H1 (cell line): ENCODE measurements at regions not wholly inside any gene's neighbourhood (a gene's known extent, or its start where the extent isn't known, plus 50 kb on each side); places are given as distances from the start of the nearest gene placed in this dataset.

ENCODE experiments used
- CTCF ChIA-PET: fragments of 300-600 bp; sonication (Branson Sonifier 250); formaldehyde crosslinking; loops from one replicate; lab custom pipeline; 2021; ENCODE audit not compliant: partially characterized antibody; lab: Charles Lee
- POLR2A ChIA-PET: fragments of 300-600 bp; sonication (Branson Sonifier 250); formaldehyde crosslinking; loops from one replicate; lab custom pipeline; 2021; ENCODE audit warnings: inconsistent platforms; ENCODE audit not compliant: partially characterized antibody; lab: Charles Lee
- DNase-seq, 2 experiments: peaks; one replicate each; pipeline versions ENCODE4 v3.0.0 to v3.0.0-alpha.2; 2010 to 2022; ENCODE audit warnings: low spot score in 2 of 2, low read depth in 1 of 2, mixed read lengths in 1 of 2
- FAIRE-seq: peaks from 2 replicates; lab custom pipeline; 2011; peaks lifted over from hg19 to GRCh38; lab: Jason Lieb, UNC
- H2AFZ ChIP-seq: 2 replicates; pipeline ENCODE4 v1.8.1; 2012; ENCODE audit warnings: low read length, inconsistent platforms
- H2AK5ac ChIP-seq: 2 replicates; pipeline ENCODE4 v1.6.1; 2013; ENCODE audit warnings: low read depth, low read length
- H2BK120ac ChIP-seq: replicated peaks from 2 replicates; pipeline ENCODE3; 2013; ENCODE audit warnings: low read depth, low read length, inconsistent platforms
- H2BK12ac ChIP-seq: 2 replicates; pipeline ENCODE4 v1.6.1; 2013; ENCODE audit warnings: low read depth, low read length
- H2BK15ac ChIP-seq: 2 replicates; pipeline ENCODE4 v1.6.1; 2013; ENCODE audit warnings: low read length
- H2BK20ac ChIP-seq: 2 replicates; pipeline ENCODE4 v1.6.1; 2013; ENCODE audit warnings: low read length
- H2BK5ac ChIP-seq: 2 replicates; pipeline ENCODE4 v1.6.1; 2013; ENCODE audit warnings: low read depth, low read length
- H3K14ac ChIP-seq: 2 replicates; pipeline ENCODE4 v1.6.1; 2013; ENCODE audit warnings: inconsistent platforms; ENCODE audit not compliant: insufficient read length
- H3K18ac ChIP-seq: 2 replicates; pipeline ENCODE4 v1.6.1; 2013; ENCODE audit warnings: low read length; ENCODE audit errors: extremely low read depth
- H3K23ac ChIP-seq: 2 replicates; pipeline ENCODE4 v1.6.1; 2013; ENCODE audit warnings: inconsistent platforms; ENCODE audit not compliant: insufficient read length
- H3K23me2 ChIP-seq: 2 replicates; pipeline ENCODE4 v1.6.1; 2013; ENCODE audit warnings: low read depth, low read length
- H3K27ac ChIP-seq: 2 replicates; pipeline ENCODE4 v1.6.1; 2011; ENCODE audit warnings: low read depth, low read length, inconsistent platforms
- H3K27me3 ChIP-seq, 4 experiments: replicated peaks in 1 of 4; 1 replicate in 1 of 4; 2 replicates in 3 of 4; pipeline versions ENCODE4 v1.6.1 to v1.8.1; 2011 to 2013; ENCODE audit warnings: low read length in 3 of 4, mild to moderate bottlenecking in 3 of 4, inconsistent platforms in 2 of 4, mixed read lengths in 2 of 4, moderate library complexity in 1 of 4; ENCODE audit not compliant: control insufficient read depth in 3 of 4, insufficient read depth in 3 of 4; ENCODE audit errors: extremely low read depth in 1 of 4
- H3K36me3 ChIP-seq, 4 experiments: 2 replicates each; pipeline versions ENCODE4 v1.6.1 to v1.8.1; 2011 to 2013; ENCODE audit warnings: mild to moderate bottlenecking in 4 of 4, low read length in 3 of 4, moderate library complexity in 2 of 4, control low read depth in 1 of 4, inconsistent platforms in 1 of 4; ENCODE audit not compliant: insufficient read depth in 4 of 4, control insufficient read depth in 2 of 4
- H3K4ac ChIP-seq: replicated peaks from 2 replicates; pipeline ENCODE3; 2013; ENCODE audit warnings: low read length, low read depth, mixed read lengths, inconsistent platforms; ENCODE audit not compliant: insufficient read length
- H3K4me1 ChIP-seq, 4 experiments: replicated peaks in 1 of 4; 1 replicate in 1 of 4; 2 replicates in 3 of 4; pipeline versions ENCODE4 v1.6.1 to v1.8.1; 2011 to 2013; ENCODE audit warnings: low read length in 3 of 4, inconsistent platforms in 2 of 4, mixed read lengths in 1 of 4; ENCODE audit not compliant: insufficient read depth in 4 of 4, control insufficient read depth in 3 of 4
- H3K4me2 ChIP-seq, 2 experiments: 2 replicates each; pipeline versions ENCODE4 v1.6.1 to v1.8.1; 2011 to 2013; ENCODE audit warnings: low read depth in 2 of 2, low read length in 2 of 2, control low read depth in 1 of 2, inconsistent platforms in 1 of 2, mild to moderate bottlenecking in 1 of 2; ENCODE audit not compliant: insufficient read depth in 1 of 2
- H3K4me3 ChIP-seq, 4 experiments: fragments of 200-600, 300-600 bp in 1 of 4; sonication (generic), shearing (Covaris generic), sonication (Bioruptor Twin) in 1 of 4; 2 replicates each; pipeline versions ENCODE4 v1.5.1 to v1.8.1; 2011 to 2016; ENCODE audit warnings: low read length in 4 of 4, low read depth in 3 of 4, control low read depth in 2 of 4, inconsistent platforms in 2 of 4, mild to moderate bottlenecking in 2 of 4, mixed read lengths in 1 of 4, moderate library complexity in 1 of 4; ENCODE audit not compliant: insufficient read depth in 2 of 4; ENCODE audit errors: extremely low read depth in 1 of 4
- H3K56ac ChIP-seq: replicated peaks from 2 replicates; pipeline ENCODE3; 2013; ENCODE audit warnings: low read depth, mild to moderate bottlenecking, mixed read lengths, low read length, inconsistent platforms; ENCODE audit not compliant: insufficient read length
- H3K79me1 ChIP-seq: 2 replicates; pipeline ENCODE4 v1.6.1; 2013; ENCODE audit warnings: low read depth, low read length, control low read depth
- H3K79me2 ChIP-seq, 2 experiments: 2 replicates each; pipeline versions ENCODE4 v1.6.1 to v1.8.1; 2012 to 2013; ENCODE audit warnings: low read length in 2 of 2, mild to moderate bottlenecking in 2 of 2, inconsistent platforms in 1 of 2; ENCODE audit not compliant: insufficient read depth in 2 of 2, control insufficient read depth in 1 of 2
- H3K9ac ChIP-seq, 4 experiments: replicated peaks in 1 of 4; 1 replicate in 1 of 4; 2 replicates in 3 of 4; pipeline versions ENCODE4 v1.6.1 to v1.8.1; 2011 to 2013; ENCODE audit warnings: low read depth in 3 of 4, low read length in 3 of 4, control low read depth in 2 of 4, mild to moderate bottlenecking in 2 of 4, moderate library complexity in 2 of 4, inconsistent platforms in 1 of 4; ENCODE audit errors: extremely low read depth in 1 of 4
- H3K9me3 ChIP-seq, 2 experiments: 2 replicates each; pipeline versions ENCODE4 v1.6.1 to v1.8.1; 2012 to 2013; ENCODE audit warnings: mild to moderate bottlenecking in 2 of 2, moderate library complexity in 2 of 2, control low read depth in 1 of 2, inconsistent platforms in 1 of 2, low read depth in 1 of 2, low read length in 1 of 2, mixed read lengths in 1 of 2; ENCODE audit not compliant: insufficient read depth in 2 of 2
- H4K20me1 ChIP-seq, 2 experiments: replicated peaks in 1 of 2; 2 replicates each; pipeline versions ENCODE3 to v1.8.1; 2011 to 2013; ENCODE audit warnings: inconsistent platforms in 2 of 2, low read length in 2 of 2, mild to moderate bottlenecking in 1 of 2; ENCODE audit not compliant: insufficient read depth in 2 of 2, control insufficient read depth in 1 of 2
- H4K5ac ChIP-seq: 2 replicates; pipeline ENCODE4 v1.6.1; 2013; ENCODE audit warnings: low read length, low read depth, mixed read lengths, inconsistent platforms; ENCODE audit not compliant: insufficient read length
- H4K8ac ChIP-seq: 2 replicates; pipeline ENCODE4 v1.8.0; 2013; ENCODE audit warnings: mild to moderate bottlenecking, moderate library complexity, low read length, inconsistent platforms; ENCODE audit not compliant: insufficient read depth; ENCODE audit errors: extremely low read depth
- H4K91ac ChIP-seq: replicated peaks from 2 replicates; pipeline ENCODE3; 2013; ENCODE audit warnings: low read length, mixed read lengths, inconsistent platforms; ENCODE audit not compliant: insufficient read length
- CBX8 ChIP-seq: fragments of 300-800, 300-1000 bp; sonication (generic); IDR thresholded peaks from 2 replicates; pipeline ENCODE4 v1.7.1; 2016; ENCODE audit warnings: low read depth, low read length, borderline replicate concordance
- JUN ChIP-seq: IDR thresholded peaks from 2 replicates; pipeline ENCODE4 v1.6.1; 2011; ENCODE audit warnings: low read depth, mild to moderate bottlenecking, improper control_type of control experiment, low read length
- KDM4A ChIP-seq: IDR thresholded peaks from one replicate; pipeline ENCODE4 v1.7.1; 2012; ENCODE audit warnings: low read depth, mild to moderate bottlenecking, moderate library complexity, low read length, inconsistent platforms; ENCODE audit not compliant: severe bottlenecking
- NRF1 ChIP-seq: IDR thresholded peaks from 2 replicates; pipeline ENCODE4 v1.6.1; 2011; ENCODE audit warnings: mild to moderate bottlenecking, low read depth, low read length, improper control_type of control experiment
- SAP30 ChIP-seq: fragments of 300-600 bp; sonication (generic); IDR thresholded peaks from 2 replicates; pipeline ENCODE4 v1.7.1; 2012; ENCODE audit warnings: low read length, moderate library complexity, mild to moderate bottlenecking, inconsistent platforms; ENCODE audit not compliant: insufficient read depth, insufficient replicate concordance
- SIX5 ChIP-seq: IDR thresholded peaks from 2 replicates; pipeline ENCODE4 v1.6.1; 2011; ENCODE audit warnings: mild to moderate bottlenecking, low read depth, low read length
- WGBS, 2 experiments: shearing (Covaris generic) in 1 of 2; methylation state at CpG; one replicate each; pipeline versions ENCODE4 v1.1.6 to v1.1.7; 2013 to 2015; ENCODE audit warnings: low lambda C conversion rate in 2 of 2, mixed read lengths in 2 of 2, inconsistent platforms in 1 of 2, low coverage in 1 of 2, missing lambda C conversion rate in 1 of 2; ENCODE audit not compliant: insufficient replicate concordance in 2 of 2, insufficient coverage in 1 of 2, insufficient read length in 1 of 2; ENCODE audit errors: extremely low coverage in 1 of 2, missing lambda C conversion rate in 1 of 2; 5-methylcytosine and 5-hydroxymethylcytosine counted together
- TF ChIP-seq, protein P1 (sequence below): IDR thresholded peaks from 2 replicates; pipeline ENCODE4 v1.6.1; 2011; ENCODE audit warnings: low read length, improper control_type of control experiment
- TF ChIP-seq, protein P2 (sequence below), 3 experiments: IDR thresholded peaks; 1 replicate in 2 of 3; 2 replicates in 1 of 3; pipeline versions ENCODE4 v1.5.1 to v1.6.1; 2011; ENCODE audit warnings: low read length in 3 of 3, mild to moderate bottlenecking in 3 of 3, inconsistent platforms in 2 of 3, low read depth in 1 of 3, moderate library complexity in 1 of 3; ENCODE audit not compliant: insufficient read depth in 1 of 3; ENCODE audit errors: control extremely low read depth in 1 of 3

DNA sequence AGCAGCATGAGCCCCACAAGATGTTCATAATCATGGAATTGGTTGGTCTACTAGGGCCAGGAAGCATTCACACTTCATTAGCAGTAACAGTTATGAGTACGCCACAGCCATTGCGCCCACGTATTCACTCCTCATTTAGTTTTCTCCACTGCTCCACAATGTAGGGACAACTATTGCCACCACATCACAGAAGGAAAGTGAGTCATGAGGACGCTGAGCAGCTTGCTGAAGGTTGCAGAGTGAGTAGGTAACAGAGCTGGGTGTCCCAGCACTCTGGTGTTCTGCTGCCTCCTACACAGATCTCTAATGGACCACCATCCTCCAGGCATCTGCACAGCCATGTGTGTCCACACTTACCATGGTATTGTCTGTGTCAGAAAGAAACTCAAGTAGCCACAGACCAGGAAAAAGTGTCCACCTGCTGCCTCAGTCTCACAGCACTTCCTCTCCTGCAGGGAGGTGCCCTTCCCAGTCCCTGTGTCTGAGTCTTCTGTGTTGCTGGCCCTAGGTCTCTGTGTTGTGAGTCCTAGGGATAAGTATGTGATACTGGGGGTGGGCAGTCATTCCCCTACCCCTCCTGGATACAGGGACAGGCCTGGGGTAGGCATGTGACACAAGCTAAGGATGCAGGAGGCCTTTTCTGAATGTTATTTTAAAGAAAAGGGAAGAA, 103.9 kb downstream of the TTLL2 start:
- Histone ChIP-seq H2AK5ac (no peak overlapping the region; the same call in 1 of the 2 replicates), H3K4me3 (no peak overlapping the region), H3K27ac (no peak overlapping the region), H3K36me3 (peaks cover 0 to 10% (median 2%) of the 10 kb centered on the region in 4 experiments; a peak in 3 of 8 replicates), H3K4me1 (no peaks in the 10 kb centered on the region; a peak in 1 of 7 replicates), H3K9ac (no peak overlapping the region), H3K4ac (no peak overlapping the region), H4K20me1 (peaks cover 0 to 2% of the 10 kb centered on the region in 2 experiments), H2BK12ac (no peak overlapping the region), H3K23ac (no peak overlapping the region), H3K79me2 (no peaks in the 10 kb centered on the region), H3K79me1 (no peaks in the 10 kb centered on the region), H2BK5ac (no peak overlapping the region), H4K5ac (no peak overlapping the region), H3K18ac (no peak overlapping the region), H3K23me2 (peaks cover 10% of the 10 kb centered on the region; the same call in 1 of the 2 replicates), H2BK20ac (no peak overlapping the region), H4K91ac (no peak overlapping the region), H3K9me3 (no peaks in the 10 kb centered on the region; a peak in 1 of 4 replicates), H3K14ac (no peak overlapping the region), H3K27me3 (no peaks in the 10 kb centered on the region), H2BK120ac (no peak overlapping the region), H2BK15ac (no peak overlapping the region), H3K56ac (no peak overlapping the region), H4K8ac (no peak overlapping the region), H2AFZ (no peak overlapping the region), H3K4me2 (no peak overlapping the region)
- DNase-seq = no peak
- FAIRE-seq = no peak
- ChIA-PET CTCF (interaction anchor here (0.9 kb wide), 1 partner anchor 32 kb away, joined by 3 read pairs; no protein-coding TSS in a partner anchor), POLR2A (interaction anchor here (1.9 kb wide), 1 partner anchor 11 kb away, joined by 5 read pairs; no protein-coding TSS in a partner anchor)
- WGBS, 2 experiments = 87% methylated on average over 4 of the region's 4 CpGs; no CpG with 5 or more reads in 1 of the 2 experiments
- TF ChIP-seq KDM4A (no peak), JUN (no peak), CBX8 (no peak), NRF1 (no peak), SIX5 (no peak), SAP30 (no peak)
- TF ChIP-seq, protein P1, sequence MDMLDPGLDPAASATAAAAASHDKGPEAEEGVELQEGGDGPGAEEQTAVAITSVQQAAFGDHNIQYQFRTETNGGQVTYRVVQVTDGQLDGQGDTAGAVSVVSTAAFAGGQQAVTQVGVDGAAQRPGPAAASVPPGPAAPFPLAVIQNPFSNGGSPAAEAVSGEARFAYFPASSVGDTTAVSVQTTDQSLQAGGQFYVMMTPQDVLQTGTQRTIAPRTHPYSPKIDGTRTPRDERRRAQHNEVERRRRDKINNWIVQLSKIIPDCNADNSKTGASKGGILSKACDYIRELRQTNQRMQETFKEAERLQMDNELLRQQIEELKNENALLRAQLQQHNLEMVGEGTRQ = no peak
- TF ChIP-seq, protein P2, sequence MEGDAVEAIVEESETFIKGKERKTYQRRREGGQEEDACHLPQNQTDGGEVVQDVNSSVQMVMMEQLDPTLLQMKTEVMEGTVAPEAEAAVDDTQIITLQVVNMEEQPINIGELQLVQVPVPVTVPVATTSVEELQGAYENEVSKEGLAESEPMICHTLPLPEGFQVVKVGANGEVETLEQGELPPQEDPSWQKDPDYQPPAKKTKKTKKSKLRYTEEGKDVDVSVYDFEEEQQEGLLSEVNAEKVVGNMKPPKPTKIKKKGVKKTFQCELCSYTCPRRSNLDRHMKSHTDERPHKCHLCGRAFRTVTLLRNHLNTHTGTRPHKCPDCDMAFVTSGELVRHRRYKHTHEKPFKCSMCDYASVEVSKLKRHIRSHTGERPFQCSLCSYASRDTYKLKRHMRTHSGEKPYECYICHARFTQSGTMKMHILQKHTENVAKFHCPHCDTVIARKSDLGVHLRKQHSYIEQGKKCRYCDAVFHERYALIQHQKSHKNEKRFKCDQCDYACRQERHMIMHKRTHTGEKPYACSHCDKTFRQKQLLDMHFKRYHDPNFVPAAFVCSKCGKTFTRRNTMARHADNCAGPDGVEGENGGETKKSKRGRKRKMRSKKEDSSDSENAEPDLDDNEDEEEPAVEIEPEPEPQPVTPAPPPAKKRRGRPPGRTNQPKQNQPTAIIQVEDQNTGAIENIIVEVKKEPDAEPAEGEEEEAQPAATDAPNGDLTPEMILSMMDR (IDR thresholded peaks at IDR 0.05; ENCODE audit: control extremely low read depth in 1 of 3, insufficient read depth in 1 of 3, low read depth in 1 of 3, low read length in 3 of 3) = no peak
